ENCODE measurements at regions not wholly inside any gene's neighbourhood (a gene's known extent, or its start where the extent isn't known, plus 50 kb on each side); places are given as distances from the start of the nearest gene placed in this dataset.

GRCh38 chr4:80145739-80146138 lies 51.6 kb upstream of the PRDM8 start:
- peak; percentile 2 for DNase-seq

- DNase-seq: peak; percentile 44
Observed at GRCh38 chr4:80144676-80145470, 52.4 kb upstream of the PRDM8 start.

- no peak for DNase-seq
Observed at GRCh38 chr4:80143307-80143679, 54.0 kb upstream of the PRDM8 start.

- DNase-seq: no peak
Observed at GRCh38 chr4:80142394-80143306, 54.7 kb upstream of the PRDM8 start.

- no peak for DNase-seq
Observed at GRCh38 chr4:80141543-80141942, 55.8 kb upstream of the PRDM8 start.

- no peak for DNase-seq
Observed at GRCh38 chr4:80140194-80140593, 57.1 kb upstream of the PRDM8 start.

- DNase-seq: no peak
Observed at GRCh38 chr4:80139671-80140070, 57.6 kb upstream of the PRDM8 start.

- DNase-seq: no peak
Observed at GRCh38 chr4:80138551-80139538, 58.5 kb upstream of the PRDM8 start.

GRCh38 chr4:80137631-80138030 lies 59.7 kb upstream of the PRDM8 start:
- no peak for DNase-seq

- peak; percentile 85 for DNase-seq
Observed at GRCh38 chr4:80136270-80136669, 61.0 kb upstream of the PRDM8 start.

- no peak for DNase-seq
Observed at GRCh38 chr4:80135702-80136058, 61.6 kb upstream of the PRDM8 start.

GRCh38 chr4:80134936-80135701 lies 62.1 kb upstream of the ANTXR2 start:
- DNase-seq: peak; percentile 17

- DNase-seq: no peak
Observed at GRCh38 chr4:80133240-80133783, 60.3 kb upstream of the ANTXR2 start.

- no peak for DNase-seq
Observed at GRCh38 chr4:80129785-80130184, 56.8 kb upstream of the ANTXR2 start.

GRCh38 chr4:80128941-80129340 lies 55.9 kb upstream of the ANTXR2 start:
- no peak for DNase-seq

GRCh38 chr4:80127870-80128419 lies 54.9 kb upstream of the ANTXR2 start:
- DNase-seq: no peak

- DNase-seq: no peak
Observed at GRCh38 chr4:80126435-80126834, 53.4 kb upstream of the ANTXR2 start.

GRCh38 chr4:80125252-80126177 lies 52.5 kb upstream of the ANTXR2 start:
- DNase-seq: peak; percentile 18

- no peak for DNase-seq
Observed at GRCh38 chr4:80124246-80125211, 51.5 kb upstream of the ANTXR2 start.

Measured in NCI-H69 (cell line).